HAP-1 (cell line): ENCODE measurements at regions not wholly inside any gene's neighbourhood (a gene's known extent, or its start where the extent isn't known, plus 50 kb on each side); places are given as distances from the start of the nearest gene placed in this dataset.
"Not testable (repeated sequence)": the region's sequence is repeated elsewhere in the genome, so short reads cannot be mapped to it uniquely, and the experiment has no call there.

Experiments used
- DNase-seq, 2 experiments: peaks; one replicate each; pipeline ENCODE4 v3.0.0-alpha.2; 2016 to 2020; ENCODE audit warnings: low spot score in 2 of 2
- H3K27me3 ChIP-seq: fragments of 250-450 bp; sonication (Bioruptor Pico); 2 replicates; pipeline ENCODE4 v1.5.1; 2020; ENCODE audit warnings: low read depth, mild to moderate bottlenecking, moderate library complexity
- H3K36me3 ChIP-seq: fragments of 250-450 bp; sonication (Bioruptor Pico); replicated peaks from 2 replicates; pipeline ENCODE4 v1.5.1; 2020; ENCODE audit warnings: mild to moderate bottlenecking
- H3K4me1 ChIP-seq: fragments of 250-450 bp; sonication (Bioruptor Pico); 2 replicates; pipeline ENCODE4 v1.5.1; 2020; ENCODE audit warnings: mild to moderate bottlenecking
- H3K4me3 ChIP-seq: fragments of 250-450 bp; sonication (Bioruptor Pico); 2 replicates; pipeline ENCODE4 v1.5.1; 2020; ENCODE audit warnings: mild to moderate bottlenecking, moderate library complexity
- H3K9me3 ChIP-seq: fragments of 250-450 bp; sonication (Bioruptor Pico); 2 replicates; pipeline ENCODE4 v1.5.1; 2020; ENCODE audit warnings: mild to moderate bottlenecking, moderate library complexity
- in situ Hi-C: fragments of 300-500 bp; cut with MboI; formaldehyde crosslinking; loops from 3 replicates; pipeline ENCODE4 v1.14.3; 2020; ENCODE audit warnings: low sequenced_read_pairs, inconsistent platforms, mixed read lengths

DNA sequence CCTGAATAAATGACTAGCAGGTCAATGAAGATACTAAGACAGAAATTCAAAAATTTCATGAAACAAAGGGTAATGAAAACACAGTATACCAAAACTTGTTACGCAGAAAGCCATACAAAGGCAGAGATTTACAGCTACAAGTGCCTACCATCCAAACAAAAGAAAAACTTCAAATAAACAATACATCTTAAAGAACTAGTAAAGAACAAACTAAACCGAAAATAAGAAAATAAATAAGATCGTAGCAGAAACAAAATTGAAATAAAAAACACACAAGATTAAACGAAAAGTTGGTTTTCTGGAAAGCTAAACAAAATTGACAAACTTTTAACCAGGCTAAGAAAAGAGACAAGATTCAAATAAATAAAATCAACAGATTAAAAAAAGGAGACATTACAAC lies 51.5 kb downstream of the VPREB1 start:
- H3K27me3 ChIP-seq, in situ Hi-C loops, H3K36me3 ChIP-seq, DNase-seq, H3K9me3 ChIP-seq, H3K4me1 ChIP-seq, H3K4me3 ChIP-seq: not testable (repeated sequence)

- peak overlapping the region; percentile 37 for H3K4me3 ChIP-seq
- H3K36me3 ChIP-seq, H3K27me3 ChIP-seq, DNase-seq, in situ Hi-C loops, H3K9me3 ChIP-seq, H3K4me1 ChIP-seq: not testable (repeated sequence)
Observed at GRCh38 chr22:22297159-22297793, 52.7 kb downstream of the VPREB1 start.

DNA sequence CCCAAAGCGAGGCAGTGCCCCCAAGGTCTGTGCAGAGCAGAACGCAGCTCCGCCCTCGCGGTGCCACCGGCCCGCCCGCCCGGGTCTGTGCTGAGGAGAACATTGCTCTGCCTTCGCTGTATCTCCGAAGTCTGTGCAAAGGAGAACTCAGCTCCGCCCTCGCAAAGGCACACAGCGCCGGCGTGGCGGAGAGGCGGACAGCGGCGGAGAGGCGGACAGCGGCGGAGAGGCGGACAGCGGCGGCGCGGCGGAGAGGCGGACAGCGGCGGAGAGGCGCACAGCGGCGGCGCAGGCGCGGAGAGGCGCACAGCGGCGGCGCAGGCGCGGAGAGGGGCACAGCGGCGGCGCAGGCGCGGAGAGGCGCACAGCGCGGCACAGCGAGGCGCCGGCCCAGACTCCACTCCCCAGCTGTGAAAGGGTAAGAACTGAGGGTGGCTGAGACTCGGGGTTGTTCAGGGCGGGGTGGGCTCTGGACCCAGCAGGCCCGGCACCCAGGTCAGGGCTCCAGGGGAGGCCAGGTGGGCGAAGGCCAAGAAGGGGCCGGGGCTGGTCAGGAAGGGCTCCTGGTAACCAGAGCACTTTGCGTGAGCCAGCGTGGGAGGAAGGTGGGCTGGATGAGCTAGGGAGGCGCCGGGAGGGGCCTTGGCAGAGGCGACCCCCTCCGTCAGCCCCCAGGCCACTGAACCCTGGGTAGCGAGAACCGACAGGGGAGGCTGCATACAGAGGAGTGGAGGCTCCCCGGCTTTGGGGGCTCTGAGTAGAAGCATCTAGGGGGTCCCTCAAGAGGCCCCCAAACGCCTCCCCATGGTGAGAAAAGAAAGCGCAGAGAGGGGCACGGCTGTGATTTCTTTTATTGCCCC lies 53.4 kb downstream of the VPREB1 start:
- H3K36me3 ChIP-seq, H3K4me1 ChIP-seq, in situ Hi-C loops, H3K9me3 ChIP-seq, H3K27me3 ChIP-seq: not testable (repeated sequence)
- DNase-seq: peak; percentile 57 to 73
- H3K4me3 ChIP-seq: peak overlapping the region; percentile 96

DNA sequence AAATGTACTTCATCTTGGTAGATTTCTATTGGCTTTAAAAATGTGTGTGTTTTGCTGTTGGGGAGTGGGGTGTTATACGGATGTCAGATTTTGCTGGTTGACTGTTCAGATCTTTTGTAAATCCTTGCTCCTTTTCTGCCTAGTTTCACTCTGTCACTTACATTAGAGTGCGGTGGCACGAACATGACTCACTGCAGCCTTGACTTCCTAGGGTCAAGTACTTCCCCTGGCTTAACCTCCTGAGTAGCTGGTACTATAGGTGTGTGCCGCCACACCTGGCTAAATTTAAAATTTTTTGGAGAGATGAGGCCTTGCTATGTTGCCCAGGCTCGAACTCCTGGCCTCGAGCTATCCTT lies 54.0 kb downstream of the VPREB1 start:
- H3K9me3 ChIP-seq, H3K27me3 ChIP-seq, H3K36me3 ChIP-seq, DNase-seq, in situ Hi-C loops, H3K4me1 ChIP-seq: not testable (repeated sequence)
- peak overlapping the region; percentile 96 for H3K4me3 ChIP-seq

- H3K27me3 ChIP-seq, H3K9me3 ChIP-seq, H3K4me3 ChIP-seq, H3K36me3 ChIP-seq, DNase-seq, in situ Hi-C loops, H3K4me1 ChIP-seq: not testable (repeated sequence)
Observed at GRCh38 chr22:22300511-22300910, 55.9 kb downstream of the VPREB1 start.

GRCh38 chr22:22300946-22301345 lies 56.4 kb downstream of the VPREB1 start:
- DNase-seq, H3K4me3 ChIP-seq, H3K27me3 ChIP-seq, H3K4me1 ChIP-seq, in situ Hi-C loops, H3K36me3 ChIP-seq, H3K9me3 ChIP-seq: not testable (repeated sequence)

- DNase-seq: no peak
- H3K36me3 ChIP-seq: peaks cover 22% of the 10 kb centered on the region
- in situ Hi-C loops: no loop called here
- no peak overlapping the region for H3K4me3 ChIP-seq
- no peaks in the 10 kb centered on the region for H3K4me1 ChIP-seq
- no peaks in the 10 kb centered on the region for H3K27me3 ChIP-seq
- H3K9me3 ChIP-seq: no peaks in the 10 kb centered on the region
Observed at GRCh38 chr22:22316589-22316988, 72.0 kb downstream of the VPREB1 start.

- H3K9me3 ChIP-seq: no peaks in the 10 kb centered on the region
- H3K4me1 ChIP-seq: no peaks in the 10 kb centered on the region
- DNase-seq: no peak
- in situ Hi-C loops: no loop called here
- no peaks in the 10 kb centered on the region for H3K27me3 ChIP-seq
- H3K4me3 ChIP-seq: no peak overlapping the region
- H3K36me3 ChIP-seq: peaks cover 20% of the 10 kb centered on the region
Observed at GRCh38 chr22:22318723-22319465, 74.3 kb downstream of the VPREB1 start.

DNA sequence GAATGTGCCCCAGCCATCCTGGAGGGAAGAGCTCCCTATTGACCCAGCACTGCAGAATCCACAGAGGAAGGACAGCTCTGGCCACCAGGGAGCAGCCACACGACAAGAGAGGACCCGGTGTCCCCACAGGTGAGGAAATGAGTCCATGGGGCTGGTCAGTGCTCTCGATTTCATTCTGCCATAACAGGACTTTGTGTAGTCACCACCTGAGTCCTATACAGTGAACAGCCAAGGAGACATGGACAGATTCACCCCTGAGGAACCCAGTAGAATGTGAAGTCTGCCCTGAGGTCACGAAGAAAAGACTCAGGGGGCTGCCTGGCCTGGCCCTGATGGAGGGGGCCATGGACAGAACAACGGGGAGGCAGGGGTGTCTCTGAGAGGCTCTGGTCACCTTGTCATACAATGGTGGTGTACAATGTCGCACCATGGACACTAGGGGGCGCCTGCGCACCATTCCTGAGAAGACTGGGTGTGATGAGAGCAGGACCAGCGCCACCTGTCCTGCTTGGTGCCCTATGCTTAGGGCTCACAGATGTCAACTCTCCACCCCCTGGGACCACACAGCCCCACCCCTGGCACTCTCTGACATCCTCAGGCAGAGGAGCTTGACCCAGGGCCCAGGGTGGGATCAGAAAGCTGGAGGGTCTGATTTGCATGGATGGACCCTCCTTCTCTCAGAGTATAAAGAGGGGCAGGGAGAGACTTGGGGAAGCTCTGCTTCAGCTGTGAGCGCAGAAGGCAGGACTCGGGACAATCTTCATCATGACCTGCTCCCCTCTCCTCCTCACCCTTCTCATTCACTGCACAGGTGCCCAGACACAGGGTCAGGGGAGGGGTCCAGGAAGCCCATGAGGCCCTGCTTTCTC lies 77.4 kb downstream of the VPREB1 start:
- H3K27me3 ChIP-seq, in situ Hi-C loops: not testable (repeated sequence)
- peak; percentile 30 to 75 for DNase-seq

GRCh38 chr22:22322792-22323191 lies 78.2 kb downstream of the VPREB1 start:
- in situ Hi-C loops: no loop called here
- Histone ChIP-seq H3K9me3 (no peaks in the 10 kb centered on the region; the same call in 1 of the 2 replicates), H3K27me3 (no peaks in the 10 kb centered on the region), H3K4me3 (no peak overlapping the region), H3K4me1 (no peaks in the 10 kb centered on the region), H3K36me3 (peaks cover 6% of the 10 kb centered on the region; the same call in 1 of the 2 replicates)
- DNase-seq: no peak

More for the DNA sequence above, 77.4 kb downstream of the VPREB1 start:
- not testable (repeated sequence) for H3K9me3 ChIP-seq, H3K4me3 ChIP-seq, H3K4me1 ChIP-seq, H3K36me3 ChIP-seq

DNA sequence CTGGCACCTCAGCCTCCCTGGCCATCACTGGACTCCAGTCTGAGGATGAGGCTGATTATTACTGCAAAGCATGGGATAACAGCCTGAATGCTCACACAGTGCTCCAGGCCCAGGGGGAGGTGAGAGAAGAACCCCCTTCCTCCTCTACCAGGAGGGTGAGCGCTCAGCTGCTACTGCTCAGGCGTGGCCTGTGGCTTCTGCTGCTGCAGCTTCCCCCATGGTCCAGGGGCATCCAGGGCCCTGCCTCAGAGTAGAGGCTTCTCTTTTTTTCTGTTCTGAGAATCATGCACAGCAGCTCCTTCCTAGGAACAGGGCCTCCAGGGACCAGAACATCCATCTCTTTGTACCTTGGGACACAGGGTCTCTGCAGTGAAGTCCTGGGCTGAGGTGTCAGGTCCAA lies 83.1 kb downstream of the VPREB1 start:
- no peaks in the 10 kb centered on the region for H3K4me1 ChIP-seq
- DNase-seq: no peak
- no peak overlapping the region for H3K4me3 ChIP-seq
- no peaks in the 10 kb centered on the region; the same call in 1 of the 2 replicates for H3K9me3 ChIP-seq
- no peaks in the 10 kb centered on the region for H3K36me3 ChIP-seq
- in situ Hi-C loops: no loop called here
- no peaks in the 10 kb centered on the region for H3K27me3 ChIP-seq

DNA sequence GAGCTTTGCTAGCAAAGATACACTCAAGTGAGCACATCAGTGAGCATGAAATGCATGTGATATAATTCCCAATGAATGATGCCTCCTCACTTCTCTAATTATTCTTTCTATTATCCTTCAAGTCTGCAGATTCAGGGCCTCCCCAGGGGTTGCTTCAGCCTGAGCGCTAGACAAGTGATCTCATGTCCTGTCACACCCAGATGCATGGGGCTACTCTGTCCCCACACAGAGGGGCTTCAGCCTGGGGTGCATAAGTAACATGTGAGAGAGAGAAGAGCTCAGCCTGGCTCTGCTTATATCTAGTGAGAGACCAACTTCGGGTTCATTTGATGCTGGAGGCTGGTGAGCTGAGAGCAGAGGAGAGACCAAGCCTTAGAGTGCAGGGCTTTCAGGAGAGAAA lies 85.2 kb downstream of the VPREB1 start:
- Histone ChIP-seq H3K4me1 (no peaks in the 10 kb centered on the region), H3K36me3 (no peaks in the 10 kb centered on the region), H3K4me3 (no peak overlapping the region), H3K9me3 (no peaks in the 10 kb centered on the region; the same call in 1 of the 2 replicates), H3K27me3 (peaks cover 3% of the 10 kb centered on the region; the same call in 1 of the 2 replicates)
- DNase-seq: no peak
- in situ Hi-C loops: no loop called here

DNA sequence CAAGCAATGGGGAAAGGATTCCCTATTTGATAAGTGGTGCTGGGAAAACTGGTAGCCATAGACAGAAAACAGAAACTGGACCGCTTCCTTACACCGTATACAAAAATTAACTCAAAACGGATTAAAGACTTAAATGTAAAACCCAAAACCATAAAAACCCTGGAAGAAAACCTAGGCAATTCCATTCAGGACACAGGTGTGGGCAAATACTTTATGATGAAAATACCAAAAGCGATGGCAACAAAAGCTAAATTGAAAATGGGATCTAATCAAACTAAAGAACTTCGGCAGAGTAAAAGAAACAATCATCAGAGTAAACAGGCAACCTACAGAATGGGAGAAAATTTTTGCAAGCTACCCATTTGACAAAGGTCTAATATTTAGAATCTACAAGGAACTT lies 91.1 kb downstream of the VPREB1 start:
- in situ Hi-C loops, H3K4me3 ChIP-seq, H3K36me3 ChIP-seq, DNase-seq, H3K4me1 ChIP-seq, H3K9me3 ChIP-seq, H3K27me3 ChIP-seq: not testable (repeated sequence)
